ENCODE measurements at regions not wholly inside any gene's neighbourhood (a gene's known extent, or its start where the extent isn't known, plus 50 kb on each side); places are given as distances from the start of the nearest gene placed in this dataset.
"Not testable (repeated sequence)": the region's sequence is repeated elsewhere in the genome, so short reads cannot be mapped to it uniquely, and the experiment has no call there.

DNA sequence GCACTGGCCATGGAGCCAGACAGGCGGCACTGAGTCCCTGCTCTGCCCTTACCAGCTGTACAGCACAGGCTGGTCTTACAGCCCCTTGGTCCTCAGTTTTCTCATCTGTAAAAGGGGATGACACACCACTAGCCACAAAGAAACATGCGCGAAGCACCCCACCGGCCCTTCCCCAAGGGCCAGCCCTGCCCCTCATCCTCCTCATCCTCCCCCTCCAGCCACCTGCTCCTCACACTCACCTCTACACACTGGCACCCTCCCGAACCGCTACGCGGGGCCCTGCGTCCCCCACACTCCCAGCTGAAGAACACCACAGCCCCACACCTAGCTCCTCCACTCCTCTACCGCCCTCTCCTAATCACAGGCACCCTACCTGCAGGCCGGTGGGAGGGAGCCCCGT, 138.4 kb downstream of the TNFRSF13B start:
- not testable (repeated sequence) for H3K27me3 Mint-ChIP-seq (ENCODE audit: low read depth); H3K4me2 ChIP-seq (ENCODE audit: insufficient read depth, insufficient read length, low read length); H3K18ac ChIP-seq (ENCODE audit: insufficient read length, low read depth, low read length); H3K56ac ChIP-seq (ENCODE audit: insufficient read length, low read depth, low read length); H3K9me3 Mint-ChIP-seq; H2BK5ac ChIP-seq (ENCODE audit: insufficient read length, low read length); H3K4me1 ChIP-seq (ENCODE audit: insufficient read depth, low read length); H3K14ac ChIP-seq (ENCODE audit: insufficient read depth, low read length); H4K8ac ChIP-seq (replicated peaks; ENCODE audit: insufficient read length, low read depth, low read length); H3K9me3 ChIP-seq (ENCODE audit: control insufficient read depth, low read depth, low read length); H3K4me3 Mint-ChIP-seq; H3K27me3 ChIP-seq (ENCODE audit: insufficient read depth, low read length); H2BK12ac ChIP-seq (ENCODE audit: insufficient read length, low read depth, low read length); DNase-seq; H2BK20ac ChIP-seq (ENCODE audit: low read depth, low read length, poor library complexity, severe bottlenecking); H2AK5ac ChIP-seq (ENCODE audit: insufficient read length, low read length); H3K27ac ChIP-seq (ENCODE audit: insufficient read length, low read depth, low read length); H3K79me1 ChIP-seq (ENCODE audit: insufficient read depth, low read depth, low read length, poor library complexity, severe bottlenecking); H3K4me1 Mint-ChIP-seq; H2AFZ ChIP-seq (ENCODE audit: low read length); H3K23ac ChIP-seq (ENCODE audit: insufficient read length, low read depth, low read length); H4K20me1 ChIP-seq (ENCODE audit: control insufficient read depth, insufficient read depth, insufficient read length); H4K5ac ChIP-seq (ENCODE audit: insufficient read length, low read depth, low read length); H3K36me3 Mint-ChIP-seq (ENCODE audit: insufficient read depth in 1 of 3, low read depth in 3 of 3); H3K23me2 ChIP-seq (ENCODE audit: insufficient read length, low read depth, low read length, poor library complexity, severe bottlenecking); H2BK120ac ChIP-seq (ENCODE audit: low read depth, low read length, poor library complexity, severe bottlenecking); H3K79me2 ChIP-seq (ENCODE audit: insufficient read depth, low read length); H3T11ph ChIP-seq (ENCODE audit: low read length); H3K9ac ChIP-seq (ENCODE audit: extremely low read depth, insufficient read length, low read length); H3K27ac Mint-ChIP-seq; H2BK15ac ChIP-seq (ENCODE audit: low read depth, low read length); H3K4ac ChIP-seq (ENCODE audit: low read depth, low read length); H4K91ac ChIP-seq (ENCODE audit: insufficient read length, low read depth, low read length)
- WGBS (ENCODE audit: extremely low coverage, insufficient read length, low lambda C conversion rate), result no CpG with 5 or more reads among the region's 12 CpGs

DNA sequence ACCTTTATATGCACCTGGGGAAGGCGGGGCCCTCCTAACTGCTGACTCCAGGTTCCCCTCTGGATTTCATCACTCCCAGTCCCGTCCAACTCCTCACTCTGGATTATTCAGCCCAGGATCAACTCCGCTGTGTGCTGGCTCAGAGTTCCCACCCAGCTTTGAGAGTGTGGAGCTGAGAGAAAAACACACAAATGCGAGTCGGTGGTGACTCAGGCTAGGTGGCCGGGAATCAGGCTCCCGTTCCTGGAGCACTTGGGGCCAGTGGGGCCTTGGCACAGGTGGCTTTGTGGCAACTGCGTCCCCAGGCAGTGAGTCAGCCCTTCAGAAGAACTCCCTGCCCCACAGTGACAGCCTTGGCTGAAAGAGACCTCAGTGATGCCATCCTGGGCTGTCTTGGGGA, 139.1 kb downstream of the TNFRSF13B start:
- H3K27ac ChIP-seq (ENCODE audit: insufficient read length, low read depth, low read length); H3K27ac Mint-ChIP-seq; H2BK20ac ChIP-seq (ENCODE audit: low read depth, low read length, poor library complexity, severe bottlenecking); H3K4me3 Mint-ChIP-seq; H3K27me3 ChIP-seq (ENCODE audit: insufficient read depth, low read length); H3K9me3 ChIP-seq (ENCODE audit: control insufficient read depth, low read depth, low read length); H3K4me1 ChIP-seq (ENCODE audit: insufficient read depth, low read length); H4K91ac ChIP-seq (ENCODE audit: insufficient read length, low read depth, low read length); H3K4me2 ChIP-seq (ENCODE audit: insufficient read depth, insufficient read length, low read length); H3K9me3 Mint-ChIP-seq; H3K56ac ChIP-seq (ENCODE audit: insufficient read length, low read depth, low read length); H3K79me2 ChIP-seq (ENCODE audit: insufficient read depth, low read length); H2BK5ac ChIP-seq (ENCODE audit: insufficient read length, low read length); H2AK5ac ChIP-seq (ENCODE audit: insufficient read length, low read length); H3K4ac ChIP-seq (ENCODE audit: low read depth, low read length); H3K9ac ChIP-seq (ENCODE audit: extremely low read depth, insufficient read length, low read length); H3K23ac ChIP-seq (ENCODE audit: insufficient read length, low read depth, low read length); H2BK12ac ChIP-seq (ENCODE audit: insufficient read length, low read depth, low read length); H3K4me1 Mint-ChIP-seq; H2BK120ac ChIP-seq (ENCODE audit: low read depth, low read length, poor library complexity, severe bottlenecking); H3K79me1 ChIP-seq (ENCODE audit: insufficient read depth, low read depth, low read length, poor library complexity, severe bottlenecking); H4K5ac ChIP-seq (ENCODE audit: insufficient read length, low read depth, low read length); DNase-seq; H4K8ac ChIP-seq (replicated peaks; ENCODE audit: insufficient read length, low read depth, low read length); H3K27me3 Mint-ChIP-seq (ENCODE audit: low read depth); H3T11ph ChIP-seq (ENCODE audit: low read length); H4K20me1 ChIP-seq (ENCODE audit: control insufficient read depth, insufficient read depth, insufficient read length); H3K23me2 ChIP-seq (ENCODE audit: insufficient read length, low read depth, low read length, poor library complexity, severe bottlenecking); H3K36me3 Mint-ChIP-seq (ENCODE audit: insufficient read depth in 1 of 3, low read depth in 3 of 3); H2AFZ ChIP-seq (ENCODE audit: low read length); H2BK15ac ChIP-seq (ENCODE audit: low read depth, low read length); H3K14ac ChIP-seq (ENCODE audit: insufficient read depth, low read length); H3K18ac ChIP-seq (ENCODE audit: insufficient read length, low read depth, low read length): not testable (repeated sequence)
- WGBS (ENCODE audit: extremely low coverage, insufficient read length, low lambda C conversion rate), result no CpG with 5 or more reads among the region's 8 CpGs

DNA sequence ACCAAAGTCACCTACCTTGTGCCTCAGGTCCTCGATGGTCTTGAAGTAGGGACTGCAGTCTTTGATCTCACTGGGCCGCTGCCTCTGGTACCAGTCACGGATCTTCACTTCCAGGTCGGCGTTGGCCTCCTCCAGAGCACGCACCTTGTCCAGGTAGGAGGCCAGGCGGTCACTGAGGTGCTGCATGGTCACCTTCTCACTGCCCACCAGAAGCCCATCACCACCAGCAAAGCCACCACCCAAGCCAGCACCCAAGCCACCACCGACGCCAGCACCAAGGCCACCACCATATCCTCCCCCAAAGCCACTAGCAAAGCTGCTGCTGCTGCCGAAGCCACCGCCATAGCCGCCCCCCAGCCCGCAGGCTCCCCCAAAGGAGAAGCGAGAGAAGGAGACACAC, 139.7 kb downstream of the TNFRSF13B start:
- H3K4me3 Mint-ChIP-seq; H2AFZ ChIP-seq (ENCODE audit: low read length); H3K4me1 Mint-ChIP-seq; H3K9me3 ChIP-seq (ENCODE audit: control insufficient read depth, low read depth, low read length); H4K20me1 ChIP-seq (ENCODE audit: control insufficient read depth, insufficient read depth, insufficient read length); H3K4me2 ChIP-seq (ENCODE audit: insufficient read depth, insufficient read length, low read length); H2BK120ac ChIP-seq (ENCODE audit: low read depth, low read length, poor library complexity, severe bottlenecking); H2BK12ac ChIP-seq (ENCODE audit: insufficient read length, low read depth, low read length); H3K14ac ChIP-seq (ENCODE audit: insufficient read depth, low read length); H3K36me3 Mint-ChIP-seq (ENCODE audit: insufficient read depth in 1 of 3, low read depth in 3 of 3); H3K27ac Mint-ChIP-seq; H2BK20ac ChIP-seq (ENCODE audit: low read depth, low read length, poor library complexity, severe bottlenecking); H3K23ac ChIP-seq (ENCODE audit: insufficient read length, low read depth, low read length); H3K79me1 ChIP-seq (ENCODE audit: insufficient read depth, low read depth, low read length, poor library complexity, severe bottlenecking); H3K4me1 ChIP-seq (ENCODE audit: insufficient read depth, low read length); H2BK5ac ChIP-seq (ENCODE audit: insufficient read length, low read length); H3T11ph ChIP-seq (ENCODE audit: low read length); DNase-seq; H4K5ac ChIP-seq (ENCODE audit: insufficient read length, low read depth, low read length); H4K8ac ChIP-seq (replicated peaks; ENCODE audit: insufficient read length, low read depth, low read length); H3K18ac ChIP-seq (ENCODE audit: insufficient read length, low read depth, low read length); H2BK15ac ChIP-seq (ENCODE audit: low read depth, low read length); H3K27me3 ChIP-seq (ENCODE audit: insufficient read depth, low read length); H2AK5ac ChIP-seq (ENCODE audit: insufficient read length, low read length); H3K79me2 ChIP-seq (ENCODE audit: insufficient read depth, low read length); H3K9me3 Mint-ChIP-seq; H3K4ac ChIP-seq (ENCODE audit: low read depth, low read length); H4K91ac ChIP-seq (ENCODE audit: insufficient read length, low read depth, low read length); H3K27me3 Mint-ChIP-seq (ENCODE audit: low read depth); H3K23me2 ChIP-seq (ENCODE audit: insufficient read length, low read depth, low read length, poor library complexity, severe bottlenecking); H3K27ac ChIP-seq (ENCODE audit: insufficient read length, low read depth, low read length); H3K9ac ChIP-seq (ENCODE audit: extremely low read depth, insufficient read length, low read length); H3K56ac ChIP-seq (ENCODE audit: insufficient read length, low read depth, low read length): not testable (repeated sequence)
- WGBS (ENCODE audit: extremely low coverage, insufficient read length, low lambda C conversion rate), result no CpG with 5 or more reads among the region's 14 CpGs

All from H9 (cell line).